ENCODE measurements at regions not wholly inside any gene's neighbourhood (a gene's known extent, or its start where the extent isn't known, plus 50 kb on each side); places are given as distances from the start of the nearest gene placed in this dataset.

- Histone ChIP-seq H3K4me2 (ENCODE audit: control insufficient read depth, insufficient read depth) (no peak overlapping the region), H3K27ac (ENCODE audit: control insufficient read depth, insufficient read depth) (no peak overlapping the region), H3K79me2 (ENCODE audit: control insufficient read depth, insufficient read depth, low read length) (no peaks in the 10 kb centered on the region), H3K27me3 (replicated peaks in 1 of 2; ENCODE audit: control insufficient read depth in 2 of 2, insufficient read depth in 2 of 2, low read length in 1 of 2) (no peaks in the 10 kb centered on the region; a peak in 1 of 4 replicates), H4K20me1 (ENCODE audit: control insufficient read depth, insufficient read depth) (no peaks in the 10 kb centered on the region), H3K4me1 (ENCODE audit: control insufficient read depth, insufficient read depth, low read length) (no peaks in the 10 kb centered on the region), H2AFZ (ENCODE audit: control insufficient read depth, low read depth, low read length) (no peak overlapping the region), H3K9ac (ENCODE audit: control insufficient read depth, insufficient read depth, low read length) (no peak overlapping the region), H3K9me3 (replicated peaks; ENCODE audit: control insufficient read depth, insufficient read depth, low read length) (no peaks in the 10 kb centered on the region), H3K36me3 (ENCODE audit: control insufficient read depth in 2 of 2, insufficient read depth in 2 of 2, low read length in 1 of 2) (no peaks in the 10 kb centered on the region), H3K4me3 (0 out of 2 replicates have a peak overlapping the region, but pooled peaks have one; percentile 49)
- ChIA-PET SMC1A (ENCODE audit: uncharacterized antibody, unreplicated experiment) (interaction anchor here (0.6 to 1.9 kb wide), 9 partner anchors 19 to 403 kb away, joined by 3 to 11 read pairs (median 3); no protein-coding TSS in a partner anchor), POLR2A (interaction anchor here (1.1 kb wide), 1 partner anchor 653 kb away, joined by 12 read pairs; no protein-coding TSS in a partner anchor), RAD21 (ENCODE audit: unreplicated experiment) (interaction anchor here (0.7 to 1.2 kb wide), 4 partner anchors 32 to 403 kb away, joined by 3 to 6 read pairs (median 4); no protein-coding TSS in a partner anchor), CTCF (interaction anchor here (0.6 to 2.8 kb wide), 15 partner anchors 26 to 655 kb away, joined by 3 to 18 read pairs (median 3); no protein-coding TSS in a partner anchor)
- DNase-seq (ENCODE audit: low read depth, low spot score): no peak
- 7% methylated on average over 8 of the region's 8 CpGs for WGBS (ENCODE audit: insufficient coverage, insufficient replicate concordance, low lambda C conversion rate, missing lambda C conversion rate)
- no TSS peak for BruUV-seq (replicated peaks)
- in situ Hi-C loops (cut with MboI): loop anchor here (10.0 kb wide), 1 partner anchor 390 kb away; no protein-coding TSS in a partner anchor
- intact Hi-C loops (cut with micrococcal nuclease; ENCODE audit: unreplicated experiment): loop anchor here (1.0 kb wide), 3 partner anchors 61 to 403 kb away; no protein-coding TSS in a partner anchor
- TF ChIP-seq NR2F1 (conservative IDR thresholded peaks at IDR 0.05): no peak
- no peak for ATAC-seq
- FAIRE-seq: no peak
Observed at GRCh38 chr21:38734646-38735365, 70.9 kb upstream of the ETS2 start.

GRCh38 chr21:38735626-38736206 is 70.0 kb upstream of the ETS2 start:
- no peaks in the 10 kb centered on the region; a peak in 1 of 4 replicates for H3K27me3 ChIP-seq (replicated peaks in 1 of 2; ENCODE audit: control insufficient read depth in 2 of 2, insufficient read depth in 2 of 2, low read length in 1 of 2)
- H4K20me1 ChIP-seq (ENCODE audit: control insufficient read depth, insufficient read depth): no peaks in the 10 kb centered on the region
- no peak overlapping the region for H3K9ac ChIP-seq (ENCODE audit: control insufficient read depth, insufficient read depth, low read length)
- ATAC-seq: no peak
- SMC1A ChIA-PET (ENCODE audit: uncharacterized antibody, unreplicated experiment): interaction anchor here (0.6 to 1.9 kb wide), 5 partner anchors 61 to 397 kb away, joined by 3 to 11 read pairs (median 4); no protein-coding TSS in a partner anchor
- CTCF ChIA-PET: interaction anchor here (0.6 to 2.8 kb wide), 4 partner anchors 350 to 654 kb away, joined by 3 to 18 read pairs (median 3); no protein-coding TSS in a partner anchor
- in situ Hi-C loops (cut with MboI) (loop anchor here (10.0 kb wide), 1 partner anchor 389 kb away; no protein-coding TSS in a partner anchor), intact Hi-C loops (cut with micrococcal nuclease; ENCODE audit: unreplicated experiment) (no loop called here)
- H3K4me2 ChIP-seq (ENCODE audit: control insufficient read depth, insufficient read depth): no peak overlapping the region
- H3K27ac ChIP-seq (ENCODE audit: control insufficient read depth, insufficient read depth): no peak overlapping the region
- WGBS (ENCODE audit: insufficient coverage, insufficient replicate concordance, low lambda C conversion rate, missing lambda C conversion rate): 0% methylated on average over 3 of the region's 3 CpGs
- RAD21 ChIA-PET (ENCODE audit: unreplicated experiment): interaction anchor here (1.0 kb wide), 1 partner anchor 402 kb away, joined by 3 read pairs; no protein-coding TSS in a partner anchor
- H3K79me2 ChIP-seq (ENCODE audit: control insufficient read depth, insufficient read depth, low read length): no peaks in the 10 kb centered on the region
- BruUV-seq (replicated peaks): no TSS peak
- POLR2A ChIA-PET: interaction anchor here (1.1 kb wide), 1 partner anchor 652 kb away, joined by 12 read pairs; no protein-coding TSS in a partner anchor
- H2AFZ ChIP-seq (ENCODE audit: control insufficient read depth, low read depth, low read length): no peak overlapping the region
- H3K4me3 ChIP-seq: no peak overlapping the region
- H3K9me3 ChIP-seq (replicated peaks; ENCODE audit: control insufficient read depth, insufficient read depth, low read length): no peaks in the 10 kb centered on the region
- H3K4me1 ChIP-seq (ENCODE audit: control insufficient read depth, insufficient read depth, low read length): no peaks in the 10 kb centered on the region
- no peak for DNase-seq (ENCODE audit: low read depth, low spot score)
- FAIRE-seq: no peak
- H3K36me3 ChIP-seq (ENCODE audit: control insufficient read depth in 2 of 2, insufficient read depth in 2 of 2, low read length in 1 of 2): no peaks in the 10 kb centered on the region
- TF ChIP-seq DPF2 (IDR thresholded peaks at IDR 0.05): no peak
- no peak for TF ChIP-seq SRF (IDR thresholded peaks at IDR 0.05; ENCODE audit: low read depth in 2 of 2, low read length in 2 of 2)
- no peak for TF ChIP-seq PAX8 (IDR thresholded peaks at IDR 0.05)
- TF ChIP-seq TBL1XR1 (IDR thresholded peaks at IDR 0.05; ENCODE audit: low read depth, low read length): no peak
- no peak for TF ChIP-seq SUZ12 (IDR thresholded peaks at IDR 0.05; ENCODE audit: unreplicated experiment)
- TF ChIP-seq BCL11A (IDR thresholded peaks at IDR 0.05; ENCODE audit: low read depth, low read length): no peak
- TF ChIP-seq SIX5 (IDR thresholded peaks at IDR 0.05; ENCODE audit: low read depth, low read length, severe bottlenecking): no peak
- no peak for TF ChIP-seq ELK1 (IDR thresholded peaks at IDR 0.05; ENCODE audit: low read depth, low read length)
- TF ChIP-seq BACH1 (IDR thresholded peaks at IDR 0.05; ENCODE audit: borderline replicate concordance): no peak
- TF ChIP-seq, protein P1, sequence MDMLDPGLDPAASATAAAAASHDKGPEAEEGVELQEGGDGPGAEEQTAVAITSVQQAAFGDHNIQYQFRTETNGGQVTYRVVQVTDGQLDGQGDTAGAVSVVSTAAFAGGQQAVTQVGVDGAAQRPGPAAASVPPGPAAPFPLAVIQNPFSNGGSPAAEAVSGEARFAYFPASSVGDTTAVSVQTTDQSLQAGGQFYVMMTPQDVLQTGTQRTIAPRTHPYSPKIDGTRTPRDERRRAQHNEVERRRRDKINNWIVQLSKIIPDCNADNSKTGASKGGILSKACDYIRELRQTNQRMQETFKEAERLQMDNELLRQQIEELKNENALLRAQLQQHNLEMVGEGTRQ (IDR thresholded peaks at IDR 0.05; ENCODE audit: borderline replicate concordance, low read depth, low read length): no peak
- TF ChIP-seq NRF1 (conservative IDR thresholded peaks at IDR 0.05; ENCODE audit: low read depth, low read length): no peak
- TF ChIP-seq MEF2A (IDR thresholded peaks at IDR 0.05; ENCODE audit: insufficient read depth, low read depth, low read length): no peak
- no peak for TF ChIP-seq NFYA (IDR thresholded peaks at IDR 0.05; ENCODE audit: borderline replicate concordance, low read depth, low read length)
